Gastroesophageal sphincter (tissue), 4 donors: ENCODE measurements at regions not wholly inside any gene's neighbourhood (a gene's known extent, or its start where the extent isn't known, plus 50 kb on each side); places are given as distances from the start of the nearest gene placed in this dataset.

Experiments used
- ATAC-seq: fragments of 150-250 bp; one replicate; pipeline ENCODE4 v1.9.1; 2016; ENCODE audit warnings: mild to moderate bottlenecking, moderate library complexity
- H3K27ac ChIP-seq, 4 donors: fragments of 200-600 bp; sonication (generic) in 3 of 4; 1 replicate in 3 of 4; 2 replicates in 1 of 4; pipeline ENCODE4 v1.5.1; 2016 to 2019
- H3K27me3 ChIP-seq: fragments of 200-600 bp; sonication (generic); one replicate; pipeline ENCODE4 v1.5.1; 2019
- H3K36me3 ChIP-seq, 2 donors: fragments of 200-600 bp; sonication (generic); one replicate each; pipeline ENCODE4 v1.5.1; 2019; ENCODE audit warnings: control low read depth in 1 of 2
- H3K4me1 ChIP-seq, 3 donors: fragments of 200-600 bp; sonication (generic); 1 replicate in 2 of 3; 2 replicates in 1 of 3; pipeline ENCODE4 v1.5.1; 2016 to 2019; ENCODE audit warnings: control low read depth in 2 of 3
- H3K4me3 ChIP-seq, 2 donors: fragments of 200-600 bp; sonication (generic); one replicate each; pipeline ENCODE4 v1.5.1; 2019; ENCODE audit warnings: mild to moderate bottlenecking in 1 of 2, moderate library complexity in 1 of 2
- H3K9me3 ChIP-seq, 3 donors: fragments of 200-600 bp; sonication (generic); one replicate each; pipeline ENCODE4 v1.5.1; 2017 to 2019; ENCODE audit warnings: control low read depth in 2 of 3
- EP300 ChIP-seq: sonication (generic); formaldehyde crosslinking; IDR thresholded peaks from one replicate; pipeline ENCODE4 v1.6.1; 2017; ENCODE audit warnings: antibody characterized with exemption, mild to moderate bottlenecking
- POLR2A ChIP-seq, 2 donors: fragments of 450-650 bp; IDR thresholded peaks; one replicate each; pipeline ENCODE4 v1.6.1; 2017; ENCODE audit warnings: antibody characterized with exemption in 2 of 2, mild to moderate bottlenecking in 2 of 2, moderate library complexity in 1 of 2
- POLR2AphosphoS5 ChIP-seq: sonication (generic); formaldehyde crosslinking; IDR thresholded peaks from one replicate; pipeline ENCODE4 v1.6.1; 2017; ENCODE audit warnings: antibody characterized with exemption
- WGBS, 2 donors: methylation state at CpG; one replicate each; pipeline ENCODE4 v1.1.5; 2018; ENCODE audit warnings: low coverage in 1 of 2; 5-methylcytosine and 5-hydroxymethylcytosine counted together
- TF ChIP-seq, protein P1 (sequence below), 4 experiments: fragments of 200-600 bp in 2 of 4; fragments of 450-650 bp in 2 of 4; sonication (generic) in 1 of 4; IDR thresholded peaks; one replicate each; pipeline ENCODE4 v1.5.1; 2017 to 2019; ENCODE audit warnings: antibody characterized with exemption in 4 of 4, mild to moderate bottlenecking in 2 of 4, moderate library complexity in 2 of 4

DNA sequence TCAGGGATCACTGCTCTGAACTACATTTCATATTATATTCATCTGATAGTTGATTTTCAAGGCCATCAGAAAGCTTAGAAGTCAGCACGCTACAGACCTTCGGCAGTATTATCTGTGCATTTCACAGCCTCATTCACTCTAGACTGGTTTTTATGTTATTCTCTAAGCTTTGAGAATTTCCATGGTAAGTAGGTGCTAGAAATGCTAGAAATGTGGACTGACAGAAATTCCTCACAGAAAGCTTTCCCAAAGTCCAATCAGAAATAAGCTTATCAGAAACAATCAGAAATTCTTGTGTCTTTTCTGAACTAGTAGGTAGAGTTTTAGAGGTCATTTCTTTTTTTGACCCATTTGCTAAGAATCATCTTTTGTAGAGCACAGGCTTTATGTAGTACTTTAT lies 176.6 kb downstream of the TMTC3 start:
- Histone ChIP-seq H3K4me1 (no peaks in the 10 kb centered on the region), H3K36me3 (no peaks in the 10 kb centered on the region), H3K27me3 (no peaks in the 10 kb centered on the region), H3K27ac (no peak overlapping the region), H3K4me3 (no peak overlapping the region), H3K9me3 (no peaks in the 10 kb centered on the region)
- TF ChIP-seq, protein P1, sequence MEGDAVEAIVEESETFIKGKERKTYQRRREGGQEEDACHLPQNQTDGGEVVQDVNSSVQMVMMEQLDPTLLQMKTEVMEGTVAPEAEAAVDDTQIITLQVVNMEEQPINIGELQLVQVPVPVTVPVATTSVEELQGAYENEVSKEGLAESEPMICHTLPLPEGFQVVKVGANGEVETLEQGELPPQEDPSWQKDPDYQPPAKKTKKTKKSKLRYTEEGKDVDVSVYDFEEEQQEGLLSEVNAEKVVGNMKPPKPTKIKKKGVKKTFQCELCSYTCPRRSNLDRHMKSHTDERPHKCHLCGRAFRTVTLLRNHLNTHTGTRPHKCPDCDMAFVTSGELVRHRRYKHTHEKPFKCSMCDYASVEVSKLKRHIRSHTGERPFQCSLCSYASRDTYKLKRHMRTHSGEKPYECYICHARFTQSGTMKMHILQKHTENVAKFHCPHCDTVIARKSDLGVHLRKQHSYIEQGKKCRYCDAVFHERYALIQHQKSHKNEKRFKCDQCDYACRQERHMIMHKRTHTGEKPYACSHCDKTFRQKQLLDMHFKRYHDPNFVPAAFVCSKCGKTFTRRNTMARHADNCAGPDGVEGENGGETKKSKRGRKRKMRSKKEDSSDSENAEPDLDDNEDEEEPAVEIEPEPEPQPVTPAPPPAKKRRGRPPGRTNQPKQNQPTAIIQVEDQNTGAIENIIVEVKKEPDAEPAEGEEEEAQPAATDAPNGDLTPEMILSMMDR (IDR thresholded peaks at IDR 0.05): no peak
- TF ChIP-seq EP300: no peak
- no peak for TF ChIP-seq POLR2AphosphoS5
- no peak for TF ChIP-seq POLR2A (IDR thresholded peaks at IDR 0.05)
- 71 to 94% methylated on average over 2 of the region's 2 CpGs for WGBS, 2 donors
- ATAC-seq: no peak

DNA sequence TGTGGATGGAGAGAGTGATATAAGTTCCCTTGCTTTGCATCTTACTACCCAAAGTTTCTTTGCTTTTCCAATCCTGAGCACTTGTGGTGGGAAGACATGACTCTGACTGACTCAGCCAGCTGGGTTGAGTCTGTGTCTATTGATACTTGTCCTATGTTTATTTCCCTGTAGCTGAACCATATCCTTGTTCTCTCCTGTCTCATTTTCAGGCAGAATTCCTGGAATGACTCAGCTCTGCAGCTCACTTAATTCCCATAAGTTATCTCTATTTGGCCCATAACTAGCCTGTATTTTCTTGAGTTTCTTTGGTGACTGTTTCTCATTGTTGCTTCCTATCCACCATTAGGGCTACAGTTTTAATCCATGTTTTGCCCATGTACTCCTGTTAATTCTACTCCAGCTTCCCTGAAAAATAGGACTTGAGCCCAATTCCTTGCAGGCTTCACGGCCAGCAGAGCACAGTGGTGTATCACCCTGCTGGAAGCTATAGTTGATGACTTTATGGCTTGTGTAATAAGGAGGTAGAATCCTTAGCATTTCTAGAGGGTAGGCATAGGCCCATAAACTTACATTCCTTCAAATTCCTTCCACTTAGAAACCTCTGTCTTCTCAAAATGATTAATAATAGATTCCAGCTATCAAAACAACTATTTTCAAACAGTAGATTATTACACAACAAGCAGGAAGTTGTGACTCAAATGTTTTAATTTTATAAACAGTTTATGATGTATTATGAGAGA lies 183.1 kb downstream of the TMTC3 start:
- 0 to 43% methylated on average over 1 of the region's 1 CpG for WGBS, 2 donors
- peak; percentile 73 for ATAC-seq
- no peaks in the 10 kb centered on the region for H3K27me3 ChIP-seq
- peaks cover 3 to 19% (median 7%) of the 10 kb centered on the region in 3 donors for H3K4me1 ChIP-seq
- TF ChIP-seq EP300: no peak
- TF ChIP-seq, protein P1 (IDR thresholded peaks at IDR 0.05): no peak
- peak; percentile 63 for TF ChIP-seq POLR2AphosphoS5
- no peaks in the 10 kb centered on the region for H3K9me3 ChIP-seq
- no peaks in the 10 kb centered on the region for H3K36me3 ChIP-seq
- H3K4me3 ChIP-seq: no peak overlapping the region
- peak overlapping the region; percentile 29 to 65 (median 46) for H3K27ac ChIP-seq

DNA sequence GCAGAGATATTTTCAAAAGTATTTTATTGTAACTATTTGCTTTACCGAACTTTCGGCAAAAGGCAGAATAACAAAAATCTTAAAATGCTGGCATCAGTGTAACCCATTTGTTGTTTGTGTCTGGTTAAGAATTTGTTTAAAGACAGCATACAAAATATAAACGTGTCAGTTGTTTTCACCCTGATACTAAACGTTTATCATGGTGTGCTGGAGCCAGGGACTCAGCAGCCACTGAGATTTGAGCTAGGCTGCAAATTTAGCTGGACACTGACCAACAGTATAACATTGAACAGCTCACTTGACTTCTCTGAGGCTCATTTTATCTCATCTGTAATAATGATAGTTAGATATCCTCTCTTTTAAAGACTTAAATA lies 183.7 kb downstream of the TMTC3 start:
- ATAC-seq: no peak

DNA sequence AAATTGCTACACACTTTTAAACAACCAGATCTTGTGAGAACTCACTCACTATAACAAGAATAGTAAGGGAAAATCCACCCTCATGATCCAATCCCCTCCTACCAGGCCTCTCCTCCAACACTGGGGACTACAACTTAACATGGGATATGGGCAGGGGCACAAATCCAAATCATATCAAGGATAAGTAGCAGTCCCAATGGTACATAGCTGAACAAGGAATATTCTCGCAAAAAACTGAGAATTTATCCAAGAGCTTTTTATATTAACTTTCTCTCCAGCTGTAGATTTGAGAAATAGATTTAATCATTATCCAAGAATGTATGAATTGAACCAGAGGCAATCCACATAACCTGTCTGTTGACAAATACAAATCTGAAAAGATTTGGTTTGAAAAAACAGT lies 185.2 kb downstream of the TMTC3 start:
- TF ChIP-seq POLR2AphosphoS5 (no peak), EP300 (no peak), POLR2A (IDR thresholded peaks at IDR 0.05) (no peak)
- TF ChIP-seq, protein P1 (IDR thresholded peaks at IDR 0.05): no peak
- H3K36me3 ChIP-seq: no peaks in the 10 kb centered on the region
- H3K27ac ChIP-seq: no peak overlapping the region
- peaks cover 3 to 19% (median 7%) of the 10 kb centered on the region in 3 donors for H3K4me1 ChIP-seq
- ATAC-seq: no peak
- H3K4me3 ChIP-seq: no peak overlapping the region
- H3K9me3 ChIP-seq: no peaks in the 10 kb centered on the region
- 86 to 100% methylated on average over 1 of the region's 1 CpG for WGBS, 2 donors
- no peaks in the 10 kb centered on the region for H3K27me3 ChIP-seq

More for the DNA sequence above, 183.7 kb downstream of the TMTC3 start:
- Histone ChIP-seq H3K4me1 (peaks cover 3 to 19% (median 7%) of the 10 kb centered on the region in 3 donors), H3K27ac (peak overlapping the region in 3 of 4 donors; percentile 34 to 65 (median 59)), H3K27me3 (no peaks in the 10 kb centered on the region), H3K9me3 (no peaks in the 10 kb centered on the region), H3K36me3 (no peaks in the 10 kb centered on the region), H3K4me3 (no peak overlapping the region)
- WGBS, 2 donors: 15 to 19% methylated on average over 4 of the region's 4 CpGs
- TF ChIP-seq POLR2A (IDR thresholded peaks at IDR 0.05) (no peak), POLR2AphosphoS5 (no peak), EP300 (no peak)
- TF ChIP-seq, protein P1 (IDR thresholded peaks at IDR 0.05): no peak

DNA sequence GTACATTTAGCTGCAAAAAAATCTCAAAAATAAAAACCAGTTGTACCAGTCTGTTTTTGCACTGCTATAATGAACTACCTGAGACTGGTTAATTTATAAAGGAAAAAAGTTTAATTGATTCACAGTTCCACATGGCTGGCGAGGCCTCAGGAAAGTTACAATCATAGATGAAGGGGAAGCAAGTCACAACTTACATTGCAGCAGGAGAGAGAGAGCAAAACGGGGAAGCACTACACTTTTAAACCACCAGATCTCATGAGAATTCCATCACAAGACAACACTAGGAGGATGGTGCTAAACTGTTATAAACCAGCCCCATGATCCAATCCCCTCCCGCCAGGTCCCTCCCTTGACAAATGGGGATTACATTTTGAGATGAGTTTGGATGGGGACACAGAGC lies 186.0 kb downstream of the TMTC3 start:
- H3K27me3 ChIP-seq: no peaks in the 10 kb centered on the region
- H3K27ac ChIP-seq: no peak overlapping the region
- no peaks in the 10 kb centered on the region for H3K9me3 ChIP-seq
- peaks cover 3 to 19% (median 7%) of the 10 kb centered on the region in 3 donors for H3K4me1 ChIP-seq
- no peak overlapping the region for H3K4me3 ChIP-seq
- TF ChIP-seq, protein P1 (IDR thresholded peaks at IDR 0.05): no peak
- TF ChIP-seq EP300: no peak
- TF ChIP-seq POLR2AphosphoS5: no peak
- no peak for TF ChIP-seq POLR2A (IDR thresholded peaks at IDR 0.05)
- WGBS, 2 donors: 86 to 91% methylated on average over 1 to 3 of the region's 3 CpGs
- H3K36me3 ChIP-seq: no peaks in the 10 kb centered on the region
- ATAC-seq: no peak
